GM12865 (cell line): ENCODE measurements at regions not wholly inside any gene's neighbourhood (a gene's known extent, or its start where the extent isn't known, plus 50 kb on each side); places are given as distances from the start of the nearest gene placed in this dataset.

Source experiments
- DNase-seq: peaks from one replicate; pipeline ENCODE4 v3.0.0; 2010; ENCODE audit warnings: low read depth
- H3K4me3 ChIP-seq: 2 replicates; pipeline ENCODE4 v1.5.1; 2011; ENCODE audit warnings: mild to moderate bottlenecking, low read depth, low read length, control low read depth
- CTCF ChIP-seq: IDR thresholded peaks from 2 replicates; pipeline ENCODE4 v1.5.1; 2011; ENCODE audit warnings: low read length, control low read depth, low read depth, inconsistent platforms; ENCODE audit not compliant: insufficient read depth; ENCODE audit errors: missing control alignments

- TF ChIP-seq CTCF: no peak
- DNase-seq: no peak
- H3K4me3 ChIP-seq: no peak overlapping the region
These were observed 150.7 kb upstream of the KLF7 start for GRCh38 chr2:207316484-207316883.

- no peak for DNase-seq
- no peak overlapping the region for H3K4me3 ChIP-seq
These were observed 151.2 kb upstream of the KLF7 start for GRCh38 chr2:207316906-207317305.

GRCh38 chr2:207317378-207317984, 151.7 kb upstream of the KLF7 start:
- no peak for TF ChIP-seq CTCF
- H3K4me3 ChIP-seq: no peak overlapping the region
- no peak for DNase-seq

More at GRCh38 chr2:207316906-207317305, 151.2 kb upstream of the KLF7 start:
- TF ChIP-seq CTCF: no peak

- DNase-seq: no peak
- TF ChIP-seq CTCF: no peak
- H3K4me3 ChIP-seq: no peak overlapping the region
These were observed 152.5 kb upstream of the KLF7 start for GRCh38 chr2:207318181-207318628.

- DNase-seq: no peak
- TF ChIP-seq CTCF: no peak
- no peak overlapping the region for H3K4me3 ChIP-seq
These were observed 153.6 kb upstream of the KLF7 start for GRCh38 chr2:207319316-207319715.

- no peak for DNase-seq
- no peak for TF ChIP-seq CTCF
- no peak overlapping the region for H3K4me3 ChIP-seq
These were observed 154.8 kb upstream of the KLF7 start for GRCh38 chr2:207320381-207321159.
